Coronary artery (tissue), 2 donors: ENCODE measurements at regions not wholly inside any gene's neighbourhood (a gene's known extent, or its start where the extent isn't known, plus 50 kb on each side); places are given as distances from the start of the nearest gene placed in this dataset.

ENCODE experiments used
- DNase-seq: peaks from one replicate; pipeline ENCODE4 v3.0.0-alpha.2; 2017; ENCODE audit warnings: low spot score
- H3K27ac ChIP-seq, 2 donors: fragments of 200-600 bp; sonication (generic); one replicate each; pipeline ENCODE4 v1.5.1; 2016 to 2019
- H3K4me3 ChIP-seq: fragments of 200-600 bp; sonication (generic); 2 replicates; pipeline ENCODE4 v1.5.1; 2016; ENCODE audit warnings: mild to moderate bottlenecking, moderate library complexity
- CTCF ChIP-seq: fragments of 200-600 bp; sonication (generic); IDR thresholded peaks from one replicate; pipeline ENCODE4 v1.5.1; 2019; ENCODE audit warnings: antibody characterized with exemption

- no peak for DNase-seq
- no peak overlapping the region for H3K27ac ChIP-seq
Observed at GRCh38 chr15:61623746-61624145, 394.6 kb upstream of the RORA start.

GRCh38 chr15:61621865-61622264 is 392.8 kb upstream of the RORA start:
- TF ChIP-seq CTCF = no peak
- no peak for DNase-seq
- no peak overlapping the region for H3K27ac ChIP-seq
- no peak overlapping the region for H3K4me3 ChIP-seq

More at GRCh38 chr15:61623746-61624145, 394.6 kb upstream of the RORA start:
- no peak for TF ChIP-seq CTCF
- H3K4me3 ChIP-seq = no peak overlapping the region

- H3K27ac ChIP-seq = no peak overlapping the region
- no peak overlapping the region for H3K4me3 ChIP-seq
- TF ChIP-seq CTCF = no peak
- no peak for DNase-seq
Observed at GRCh38 chr15:61621146-61621545, 392.0 kb upstream of the RORA start.

GRCh38 chr15:61620151-61620550 is 391.0 kb upstream of the RORA start:
- H3K27ac ChIP-seq = no peak overlapping the region
- no peak for TF ChIP-seq CTCF
- no peak overlapping the region for H3K4me3 ChIP-seq
- DNase-seq = no peak

- H3K4me3 ChIP-seq = no peak overlapping the region
- H3K27ac ChIP-seq = no peak overlapping the region
- TF ChIP-seq CTCF = no peak
- no peak for DNase-seq
Observed at GRCh38 chr15:61613729-61614128, 384.6 kb upstream of the RORA start.

GRCh38 chr15:61613138-61613537 is 384.0 kb upstream of the RORA start:
- Histone ChIP-seq H3K4me3 (no peak overlapping the region), H3K27ac (no peak overlapping the region)
- TF ChIP-seq CTCF = no peak
- no peak for DNase-seq

GRCh38 chr15:61612111-61612510 is 383.0 kb upstream of the RORA start:
- Histone ChIP-seq H3K4me3 (no peak overlapping the region), H3K27ac (no peak overlapping the region)
- no peak for DNase-seq
- no peak for TF ChIP-seq CTCF
